Left ventricle myocardium superior (tissue), 1 donor: ENCODE measurements at regions not wholly inside any gene's neighbourhood (a gene's known extent, or its start where the extent isn't known, plus 50 kb on each side); places are given as distances from the start of the nearest gene placed in this dataset.

Source experiments
- ATAC-seq: fragments of 200-7000 bp; cut with Tn5 transposase; one replicate; pipeline ENCODE4 v1.9.1; 2020; ENCODE audit warnings: mild to moderate bottlenecking, moderate library complexity
- DNase-seq: peaks from one replicate; pipeline ENCODE4 v3.0.0-alpha.2; 2020
- intact Hi-C: fragments of 100-400 bp; cut with micrococcal nuclease; formaldehyde crosslinking; loops from one replicate; pipeline ENCODE4 v1.11.0; 2022
- donor health status: DM: no; HTN: yes; CAD: no; lungs with severe emphysema.

DNA sequence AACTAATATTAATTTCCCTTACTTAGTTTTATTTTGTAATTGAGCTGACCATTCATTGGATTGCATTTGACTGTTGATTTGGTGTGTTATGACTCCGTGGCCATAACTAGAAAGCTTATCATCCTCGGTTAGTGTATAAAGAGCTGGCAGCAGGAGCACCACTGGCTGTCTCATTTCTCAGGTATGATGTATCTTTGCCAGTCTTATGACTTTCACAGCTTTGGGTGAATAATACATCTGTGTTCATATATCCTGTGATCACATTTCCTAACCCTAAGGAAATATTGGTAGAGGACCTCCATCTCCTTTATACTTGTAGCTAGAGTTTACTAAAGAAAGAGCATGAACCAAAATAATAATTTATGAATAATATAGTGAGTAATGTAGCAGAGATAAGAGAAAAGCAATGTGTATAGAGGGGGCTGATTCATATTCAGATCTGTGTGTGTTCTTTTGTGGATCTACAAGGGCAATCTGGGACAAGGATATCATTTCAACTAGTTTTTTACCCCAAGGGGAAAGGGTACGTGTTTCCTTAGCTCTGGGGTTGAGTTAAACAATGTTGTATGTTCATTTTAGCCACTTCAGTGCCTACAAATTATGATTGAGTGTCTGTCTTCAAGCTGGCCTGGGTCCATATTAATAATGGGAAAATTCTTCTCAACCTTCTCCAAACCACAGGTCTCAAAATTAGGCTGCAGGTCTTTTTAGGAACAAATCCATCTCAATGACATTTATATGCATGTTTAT is 901.7 kb downstream of the NTRK3 start:
- intact Hi-C loops = no loop called here

DNA sequence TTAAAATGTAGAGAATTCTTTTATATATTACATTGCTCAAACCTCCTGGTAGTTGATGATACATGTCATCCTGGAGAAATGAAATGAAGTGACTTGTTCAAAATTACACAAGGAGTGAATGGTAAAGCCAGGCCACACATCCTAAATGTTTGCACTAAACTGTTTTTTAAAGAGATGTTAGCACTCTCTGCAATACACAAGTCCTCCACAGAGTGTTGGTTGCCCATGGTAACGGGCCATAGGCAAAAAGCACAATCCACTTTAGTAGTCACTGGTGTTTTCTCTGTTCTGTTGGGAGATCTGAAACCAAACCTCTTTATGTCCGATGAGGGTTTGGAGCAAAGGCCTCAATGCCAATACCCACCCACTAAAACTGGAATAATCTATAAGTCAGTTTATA is 907.4 kb downstream of the NTRK3 start:
- DNase-seq (no peak), ATAC-seq (no peak)
- intact Hi-C loops = no loop called here

More for the DNA sequence above, 901.7 kb downstream of the NTRK3 start:
- DNase-seq (no peak), ATAC-seq (no peak)

DNA sequence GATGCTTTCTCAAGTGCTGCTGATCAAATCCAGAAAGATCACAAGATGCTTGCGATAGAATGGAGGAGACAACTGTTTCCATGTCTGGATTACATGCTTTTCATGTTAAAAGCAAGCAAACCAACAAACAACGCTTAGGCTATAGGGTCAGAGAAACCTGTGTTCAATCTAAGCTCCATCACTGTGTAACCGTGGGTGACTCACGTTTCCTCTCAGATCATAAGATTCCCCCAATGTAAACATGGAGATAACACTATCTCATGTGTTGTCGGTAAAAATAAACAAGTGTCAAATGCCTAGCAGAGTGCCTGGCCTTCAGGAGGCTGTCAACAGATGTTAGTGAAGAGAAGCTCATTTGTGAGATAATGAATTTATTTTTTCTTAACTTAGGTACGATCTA is 907.8 kb downstream of the NTRK3 start:
- ATAC-seq = no peak
- intact Hi-C loops = no loop called here
- no peak for DNase-seq

DNA sequence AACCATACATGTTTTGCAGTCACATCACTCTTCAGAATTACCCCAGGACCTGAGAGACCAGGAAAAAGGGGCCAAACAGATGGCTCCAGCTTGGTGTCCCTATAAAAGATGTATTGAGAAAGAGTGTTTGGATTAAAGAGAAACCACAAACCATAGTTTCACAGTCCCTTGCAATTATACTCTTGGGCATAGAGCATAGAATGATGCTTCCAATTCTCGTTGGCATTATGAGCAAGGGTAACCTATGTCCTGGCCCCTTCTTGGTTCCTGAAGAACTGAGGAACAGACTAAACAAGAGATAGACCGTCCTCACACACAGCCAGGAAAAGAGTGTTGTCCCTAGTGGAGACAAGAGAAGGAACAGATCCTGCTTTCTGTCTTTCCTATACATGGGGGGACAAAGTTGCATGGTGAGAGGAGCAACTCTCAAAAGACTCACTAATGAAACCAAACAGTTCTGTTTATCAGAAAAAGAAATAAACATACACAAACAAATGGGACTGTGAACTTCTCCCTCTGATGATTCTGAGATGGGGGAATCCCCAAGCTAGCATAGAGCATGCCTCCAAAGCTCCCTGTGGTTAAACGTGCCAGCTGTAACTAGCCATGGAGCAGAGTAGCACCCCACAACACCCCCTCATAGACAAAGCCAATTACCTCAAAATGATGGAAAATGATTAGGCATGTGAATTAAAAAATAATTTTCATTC is 908.6 kb downstream of the NTRK3 start:
- ATAC-seq (no peak), DNase-seq (no peak)
- intact Hi-C loops = no loop called here

DNA sequence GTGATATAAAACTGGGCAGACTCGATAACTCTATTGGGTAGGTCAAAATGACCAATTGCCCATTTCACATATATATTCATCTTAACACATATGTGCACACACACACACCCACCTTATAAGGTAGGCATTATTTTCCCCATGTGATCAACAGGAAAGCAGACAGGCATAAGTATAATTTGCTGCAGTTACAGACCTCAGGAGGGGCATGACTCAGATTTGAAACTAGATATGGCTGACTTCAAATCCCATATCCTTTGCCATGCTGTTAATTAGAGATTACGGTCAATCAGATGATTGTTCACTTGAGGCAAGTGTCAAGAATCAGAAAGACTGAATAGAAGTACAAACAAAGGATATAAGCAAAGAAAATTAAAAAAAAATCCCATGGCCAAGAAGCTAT is 910.6 kb downstream of the NTRK3 start:
- DNase-seq (no peak), ATAC-seq (no peak)
- intact Hi-C loops = no loop called here

DNA sequence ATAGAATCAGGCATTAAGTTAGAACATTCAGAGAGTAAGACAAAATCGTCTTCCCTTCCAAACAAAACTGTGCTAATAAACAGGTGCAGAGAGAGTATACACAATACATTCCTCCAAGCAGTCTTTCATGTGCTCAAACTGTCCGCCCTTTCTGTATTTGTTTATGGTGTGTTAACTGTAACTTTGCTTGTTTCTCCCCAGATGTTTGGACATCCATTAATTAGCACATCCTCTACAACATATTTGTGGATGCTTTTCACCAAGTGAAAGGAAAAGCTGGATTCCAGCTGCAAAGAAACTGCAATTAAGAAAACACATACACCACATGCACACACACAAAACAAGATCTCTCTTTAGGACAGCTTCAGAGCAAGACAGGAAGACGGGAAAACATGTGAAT is 912.6 kb downstream of the NTRK3 start:
- intact Hi-C loops = no loop called here
- DNase-seq (no peak), ATAC-seq (no peak)

- intact Hi-C loops = no loop called here
- ATAC-seq (no peak), DNase-seq (no peak)
Observed at GRCh38 chr15:87340370-87340769, 916.2 kb downstream of the NTRK3 start.

DNA sequence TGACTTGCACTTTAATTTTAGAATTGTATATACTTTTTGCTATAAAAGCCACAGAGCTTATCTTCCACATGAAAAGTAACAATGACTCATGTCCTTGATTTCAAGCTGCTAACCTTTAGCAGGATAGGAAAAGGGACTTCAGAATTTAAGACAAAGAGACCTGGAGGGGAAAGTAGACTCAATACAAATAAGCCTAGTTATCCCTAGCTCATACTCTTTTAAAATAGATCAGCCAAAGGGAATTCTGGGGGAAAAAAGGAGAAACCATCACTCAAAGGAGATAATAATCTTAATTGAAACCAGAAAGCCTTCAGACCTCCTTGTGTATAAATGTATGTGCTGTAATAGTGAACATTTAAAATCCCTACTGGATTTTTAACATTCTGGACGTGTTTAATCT is 930.3 kb downstream of the NTRK3 start:
- ATAC-seq = no peak

GRCh38 chr15:87322870-87323269 is 933.7 kb downstream of the NTRK3 start:
- ATAC-seq (no peak), DNase-seq (no peak)
- intact Hi-C loops = no loop called here

More for the DNA sequence above, 930.3 kb downstream of the NTRK3 start:
- intact Hi-C loops = no loop called here
- no peak for DNase-seq

DNA sequence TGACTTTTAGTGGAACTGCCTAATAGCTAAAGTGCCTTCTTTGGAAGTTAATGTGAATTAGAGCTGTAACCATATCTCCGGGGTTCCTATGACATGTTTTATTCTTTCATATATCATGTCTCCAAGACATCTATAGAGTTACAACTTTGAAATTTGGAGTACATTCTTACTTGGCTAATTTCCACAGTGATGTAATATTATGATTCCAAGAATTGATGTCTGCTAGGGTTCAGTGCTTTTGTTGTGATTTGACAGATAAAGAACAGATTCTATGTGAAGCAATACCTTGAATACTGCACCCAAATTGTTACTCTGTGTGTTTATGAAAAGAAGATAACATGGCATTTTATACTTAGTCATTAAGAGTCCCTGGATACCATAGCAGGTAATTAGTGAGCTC is 934.3 kb downstream of the NTRK3 start:
- DNase-seq (no peak), ATAC-seq (no peak)
- intact Hi-C loops = no loop called here

- DNase-seq (no peak), ATAC-seq (no peak)
- intact Hi-C loops = no loop called here
Observed at GRCh38 chr15:87317900-87318299, 938.6 kb downstream of the NTRK3 start.

DNA sequence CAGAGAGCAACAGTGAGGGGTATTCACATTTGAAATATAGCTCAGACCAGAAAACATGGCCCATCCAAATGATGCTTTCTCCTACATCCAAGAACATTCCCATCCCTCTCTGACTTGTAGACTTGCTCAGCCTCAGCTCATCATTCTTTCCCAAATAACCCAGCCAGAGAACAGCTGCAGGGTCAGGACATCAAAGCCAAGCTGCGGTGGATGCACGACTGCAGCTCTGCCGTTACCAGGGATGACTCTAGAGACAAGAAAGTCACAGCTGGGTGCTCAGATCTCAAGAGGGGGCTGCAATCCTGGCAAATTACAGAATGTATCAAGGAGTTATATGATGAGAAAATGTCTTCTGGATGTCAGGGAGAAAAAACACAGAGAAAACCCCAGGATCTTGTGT is 944.3 kb downstream of the NTRK3 start:
- intact Hi-C loops = no loop called here
- ATAC-seq = no peak

GRCh38 chr15:87300146-87300545 is 956.4 kb downstream of the NTRK3 start:
- DNase-seq (no peak), ATAC-seq (no peak)
- intact Hi-C loops = no loop called here

More for the DNA sequence above, 944.3 kb downstream of the NTRK3 start:
- no peak for DNase-seq

- DNase-seq = no peak
- intact Hi-C loops = no loop called here
- ATAC-seq = no peak
Observed at GRCh38 chr15:87294854-87295253, 961.7 kb downstream of the NTRK3 start.

GRCh38 chr15:87293031-87293430 is 963.5 kb downstream of the NTRK3 start:
- ATAC-seq = no peak
- DNase-seq = no peak
- intact Hi-C loops = no loop called here

DNA sequence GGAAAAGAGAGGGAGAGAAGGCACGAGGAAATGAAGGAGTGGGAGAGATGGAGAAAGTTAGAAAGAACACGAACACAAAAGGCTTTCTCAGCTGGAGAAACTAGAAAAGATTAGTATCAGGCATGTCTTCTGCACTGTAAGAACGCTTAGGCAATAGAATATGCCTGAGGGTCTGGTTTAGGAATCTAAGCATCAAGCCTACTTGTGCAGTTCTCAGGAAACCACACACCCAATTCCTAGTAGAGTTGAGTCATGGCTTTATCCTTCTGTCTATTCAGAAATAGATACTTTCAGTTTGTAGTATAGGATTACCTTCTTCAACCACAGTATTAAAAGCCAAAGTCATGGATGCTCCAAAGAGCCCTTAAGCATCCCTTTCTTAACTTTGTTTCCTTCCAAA is 969.4 kb downstream of the NTRK3 start:
- DNase-seq (no peak), ATAC-seq (no peak)
- intact Hi-C loops = no loop called here

GRCh38 chr15:87269566-87269965 is 987.0 kb downstream of the NTRK3 start:
- intact Hi-C loops = no loop called here
- DNase-seq (no peak), ATAC-seq (no peak)

DNA sequence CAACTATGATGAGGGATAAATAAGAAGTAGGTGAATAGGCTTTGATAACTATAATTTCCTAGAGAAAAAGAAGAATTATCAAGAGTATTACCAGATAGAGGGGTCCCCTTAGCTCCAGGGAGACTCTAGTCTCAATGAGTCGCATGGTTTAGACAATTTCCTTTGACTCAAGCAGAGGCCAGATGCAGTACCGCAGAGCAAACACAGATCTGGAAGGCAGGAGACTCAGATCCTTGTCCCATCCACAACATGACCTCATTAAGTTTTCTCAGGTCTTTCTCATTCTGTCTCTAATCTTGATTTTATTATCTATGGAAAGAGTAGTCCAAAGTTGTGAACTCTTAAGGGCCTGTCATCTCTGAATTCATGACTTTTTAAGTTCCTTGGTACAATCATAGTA is 987.9 kb downstream of the NTRK3 start:
- intact Hi-C loops = no loop called here
- ATAC-seq (no peak), DNase-seq (no peak)

DNA sequence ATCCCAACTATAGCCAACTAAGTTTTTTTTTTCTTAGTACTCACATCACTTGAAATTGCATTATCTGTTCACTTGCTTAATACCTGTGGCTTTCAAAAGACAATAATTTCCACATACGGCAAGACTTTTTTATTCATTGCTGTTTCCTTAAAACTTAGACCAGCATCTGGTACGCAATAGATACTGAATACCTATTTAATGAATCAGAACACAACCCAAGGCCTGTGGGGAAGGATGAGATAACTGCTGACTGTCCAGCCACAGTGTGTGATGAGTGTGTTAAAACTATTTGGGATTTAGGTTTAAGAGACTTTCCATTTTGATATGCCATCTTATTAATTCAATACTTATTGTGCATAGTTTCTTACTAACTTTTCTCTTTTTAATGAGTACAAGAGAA is 988.7 kb downstream of the NTRK3 start:
- DNase-seq (no peak), ATAC-seq (no peak)
- intact Hi-C loops = no loop called here

- no peak for DNase-seq
- ATAC-seq = no peak
- intact Hi-C loops = no loop called here
Observed at GRCh38 chr15:87263871-87264270, 992.7 kb downstream of the NTRK3 start.

DNA sequence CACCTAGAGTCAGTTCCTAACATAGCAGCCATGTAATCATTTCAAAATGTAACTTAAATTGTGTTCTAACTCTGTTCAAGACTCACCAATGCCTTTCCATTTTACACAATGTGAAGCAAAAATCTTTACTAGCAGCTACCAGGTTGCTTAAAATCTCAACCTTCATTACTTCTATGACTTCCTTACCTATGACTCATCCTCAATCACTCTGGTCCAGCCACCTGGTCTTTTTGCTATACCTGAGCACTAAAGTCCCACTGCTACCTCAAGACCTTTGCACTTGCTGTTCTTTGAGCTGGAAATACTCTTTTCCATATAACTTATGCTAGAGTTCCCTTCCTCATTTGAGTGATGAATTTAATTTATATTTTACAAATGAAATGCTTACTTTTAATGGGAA is 993.2 kb downstream of the NTRK3 start:
- ATAC-seq (no peak), DNase-seq (no peak)
- intact Hi-C loops = no loop called here
